ENCODE measurements at regions not wholly inside any gene's neighbourhood (a gene's known extent, or its start where the extent isn't known, plus 50 kb on each side); places are given as distances from the start of the nearest gene placed in this dataset.

DNA sequence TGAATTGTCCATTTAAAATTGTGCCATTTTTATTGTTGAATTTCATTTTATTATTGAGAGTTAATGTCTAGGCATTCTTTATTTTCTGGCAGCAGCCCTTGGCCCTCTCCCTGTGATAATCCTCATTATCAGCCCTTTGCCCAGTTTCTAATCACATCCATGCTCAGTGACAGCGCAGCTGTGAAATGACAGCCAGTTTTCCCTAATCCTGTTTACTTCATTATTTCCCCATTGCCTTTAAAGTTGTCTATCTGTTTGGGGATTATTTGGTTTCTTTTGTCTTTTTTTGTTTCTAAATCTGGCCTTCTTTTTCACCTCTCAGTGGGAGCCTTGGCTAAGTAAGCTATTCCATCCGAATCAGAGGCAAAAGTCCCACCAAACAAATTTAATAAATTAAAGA lies 476.9 kb downstream of the SLC6A15 start:
- H3K9me1 ChIP-seq (ENCODE audit: insufficient read depth, low read length): no peaks in the 10 kb centered on the region
- no peak overlapping the region for H4K8ac ChIP-seq (ENCODE audit: low read depth in 2 of 2, low read length in 2 of 2)
- intact Hi-C loops (cut with micrococcal nuclease) (no loop called here), in situ Hi-C loops (cut with MboI; ENCODE audit: low sequenced_read_pairs) (no loop called here), dilution Hi-C loops (cut with HindIII; ENCODE audit: low sequenced_read_pairs, unreplicated experiment) (no loop called here)
- no peak overlapping the region for H3K56ac ChIP-seq (ENCODE audit: extremely low read depth, insufficient read depth, low read length)
- TF ChIP-seq NFE2L2 (IDR thresholded peaks at IDR 0.05; ENCODE audit: low read depth, low read length) (no peak), ELK1 (IDR thresholded peaks at IDR 0.05; ENCODE audit: borderline replicate concordance, low read depth, low read length) (no peak), RFX5 (IDR thresholded peaks at IDR 0.05; ENCODE audit: low read depth, low read length) (no peak), RCOR1 (IDR thresholded peaks at IDR 0.05; ENCODE audit: insufficient replicate concordance, low read length) (no peak), FOS (IDR thresholded peaks at IDR 0.05; ENCODE audit: low read depth, low read length) (no peak), RAD21 (IDR thresholded peaks at IDR 0.05; ENCODE audit: low read length) (no peak), SMC3 (IDR thresholded peaks at IDR 0.05; ENCODE audit: low read depth, low read length) (no peak), POLR2A (IDR thresholded peaks at IDR 0.05; ENCODE audit: low read depth, low read length) (no peak)
- POLR2A ChIA-PET (ENCODE audit: unreplicated experiment): no interaction called here
- H3K18ac ChIP-seq (ENCODE audit: low read depth, low read length): no peak overlapping the region
- no peak overlapping the region for H2BK15ac ChIP-seq (ENCODE audit: low read depth, low read length)
- no peak overlapping the region for H3K4me2 ChIP-seq (ENCODE audit: low read depth, low read length)
- H2AFZ ChIP-seq (replicated peaks; ENCODE audit: low read length, poor library complexity): no peak overlapping the region
- no peaks in the 10 kb centered on the region for H3K36me3 ChIP-seq (ENCODE audit: control insufficient read depth, insufficient read depth, low read length)
- no peak overlapping the region for H2AK5ac ChIP-seq (ENCODE audit: low read depth, low read length)
- no peaks in the 10 kb centered on the region for H4K20me1 ChIP-seq (ENCODE audit: insufficient read depth, low read length)
- H3K9me3 ChIP-seq (ENCODE audit: control insufficient read depth, insufficient read depth, low read length): no peaks in the 10 kb centered on the region
- no peaks in the 10 kb centered on the region for H3K27me3 ChIP-seq (ENCODE audit: control insufficient read depth, insufficient read depth, low read length)
- no peak overlapping the region for H3K27ac ChIP-seq (ENCODE audit: insufficient read depth, low read length)
- no TSS peak for BruUV-seq (replicated peaks)
- no peak overlapping the region for H2BK120ac ChIP-seq (ENCODE audit: low read depth, low read length)
- no peaks in the 10 kb centered on the region for H3K4me1 ChIP-seq (ENCODE audit: control insufficient read depth, insufficient read depth, low read length)
- no CpG with 5 or more reads among the region's 2 CpGs for WGBS, 2 experiments (ENCODE audit: extremely low coverage in 2 of 2, insufficient read length in 1 of 2)
- DNase-seq (no peak), ATAC-seq (ENCODE audit: low read depth) (no peak)
- H2BK5ac ChIP-seq (ENCODE audit: low read depth, low read length, poor library complexity, severe bottlenecking): no peak overlapping the region
- H2AK9ac ChIP-seq (replicated peaks; ENCODE audit: low read depth, low read length, poor library complexity): no peak overlapping the region
- H3K4ac ChIP-seq (ENCODE audit: low read depth, low read length): no peak overlapping the region
- no peak overlapping the region for H4K91ac ChIP-seq (ENCODE audit: insufficient read depth, low read depth, low read length)
- H4K5ac ChIP-seq (ENCODE audit: low read depth, low read length): no peak overlapping the region
- no peak overlapping the region for H3K4me3 ChIP-seq (ENCODE audit: insufficient read depth, low read depth, low read length)
- no peak overlapping the region for H2BK20ac ChIP-seq (ENCODE audit: low read depth, low read length)
- no peak overlapping the region for H3K23ac ChIP-seq (ENCODE audit: low read depth, low read length)
- no peak overlapping the region for H3K9ac ChIP-seq (ENCODE audit: low read depth, low read length)
- no peaks in the 10 kb centered on the region for H3K79me1 ChIP-seq (ENCODE audit: low read depth in 1 of 2, low read length in 2 of 2)
- H3K14ac ChIP-seq (replicated peaks; ENCODE audit: low read depth, low read length): no peak overlapping the region
- CTCF ChIA-PET: no interaction called here

All from IMR-90 (cell line).